ENCODE measurements at regions not wholly inside any gene's neighbourhood (a gene's known extent, or its start where the extent isn't known, plus 50 kb on each side); places are given as distances from the start of the nearest gene placed in this dataset.
A peak's percentile ranks its signal among the peaks of the same experiment; 100 is the strongest.

GRCh38 chr2:220276741-220277444 is 649.5 kb downstream of the SLC4A3 start:
- intact Hi-C loops (cut with DNase I) = no loop called here
- no peaks in the 10 kb centered on the region for H3K27me3 ChIP-seq
- ATAC-seq (no peak), DNase-seq (no peak)
- H3K4me1 ChIP-seq = no peaks in the 10 kb centered on the region
- no peak for TF ChIP-seq CTCF (IDR thresholded peaks at IDR 0.05)
- no peak overlapping the region for H3K27ac ChIP-seq
- H3K36me3 ChIP-seq = no peaks in the 10 kb centered on the region
- H3K4me3 ChIP-seq = no peak overlapping the region
- no peaks in the 10 kb centered on the region for H3K9me3 ChIP-seq

- H3K4me3 ChIP-seq = no peak overlapping the region
- ATAC-seq (peak; percentile 88), DNase-seq (peak; percentile 69)
- intact Hi-C loops (cut with DNase I) = no loop called here
- no peak for TF ChIP-seq CTCF (IDR thresholded peaks at IDR 0.05)
- no peaks in the 10 kb centered on the region for H3K36me3 ChIP-seq
- H3K27ac ChIP-seq = no peak overlapping the region
- no peaks in the 10 kb centered on the region for H3K27me3 ChIP-seq
- H3K4me1 ChIP-seq = no peaks in the 10 kb centered on the region
- H3K9me3 ChIP-seq = no peaks in the 10 kb centered on the region
Measured at GRCh38 chr2:220277445-220277975, 650.1 kb downstream of the SLC4A3 start.

- ATAC-seq (no peak), DNase-seq (no peak)
- no peaks in the 10 kb centered on the region for H3K9me3 ChIP-seq
- no peak overlapping the region for H3K27ac ChIP-seq
- TF ChIP-seq CTCF (IDR thresholded peaks at IDR 0.05) = no peak
- no peaks in the 10 kb centered on the region for H3K27me3 ChIP-seq
- no peaks in the 10 kb centered on the region for H3K4me1 ChIP-seq
- H3K36me3 ChIP-seq = no peaks in the 10 kb centered on the region
- intact Hi-C loops (cut with DNase I) = no loop called here
- H3K4me3 ChIP-seq = no peak overlapping the region
Measured at GRCh38 chr2:220278022-220278421, 650.6 kb downstream of the SLC4A3 start.

- intact Hi-C loops (cut with DNase I) = no loop called here
- ATAC-seq = no peak
- H3K4me3 ChIP-seq = no peak overlapping the region
Measured at GRCh38 chr2:220279372-220279771, 651.9 kb downstream of the SLC4A3 start.

GRCh38 chr2:220279840-220280239 is 652.4 kb downstream of the SLC4A3 start:
- H3K4me3 ChIP-seq = no peak overlapping the region
- ATAC-seq (no peak), DNase-seq (no peak)
- H3K27me3 ChIP-seq = no peaks in the 10 kb centered on the region
- no peaks in the 10 kb centered on the region for H3K36me3 ChIP-seq
- no peak overlapping the region for H3K27ac ChIP-seq
- no peaks in the 10 kb centered on the region for H3K4me1 ChIP-seq
- intact Hi-C loops (cut with DNase I) = no loop called here
- TF ChIP-seq CTCF (IDR thresholded peaks at IDR 0.05) = no peak
- H3K9me3 ChIP-seq = no peaks in the 10 kb centered on the region

More at GRCh38 chr2:220279372-220279771, 651.9 kb downstream of the SLC4A3 start:
- no peaks in the 10 kb centered on the region for H3K27me3 ChIP-seq
- no peaks in the 10 kb centered on the region for H3K36me3 ChIP-seq
- DNase-seq = no peak
- H3K27ac ChIP-seq = no peak overlapping the region
- no peaks in the 10 kb centered on the region for H3K9me3 ChIP-seq
- no peak for TF ChIP-seq CTCF (IDR thresholded peaks at IDR 0.05)
- no peaks in the 10 kb centered on the region for H3K4me1 ChIP-seq

Data from upper lobe of right lung (tissue), 1 donor.